HEK293 (cell line): ENCODE measurements at regions not wholly inside any gene's neighbourhood (a gene's known extent, or its start where the extent isn't known, plus 50 kb on each side); places are given as distances from the start of the nearest gene placed in this dataset.

ENCODE experiments used
- CTCF ChIA-PET: fragments of 350-600 bp; formaldehyde crosslinking; extraction: SDS; loops from one replicate; lab custom pipeline; 2021; ENCODE audit warnings: antibody characterized with exemption; lab: Yijun Ruan, JAX
- POLR2A ChIA-PET: fragments of 300-600 bp; formaldehyde crosslinking; extraction: SDS; loops from one replicate; lab custom pipeline; 2020; ENCODE audit warnings: antibody characterized with exemption, inconsistent platforms; lab: Yijun Ruan, JAX
- H3K27ac ChIP-seq: fragments of 200-500 bp; sonication (Bioruptor generic); 2 replicates; pipeline ENCODE4 v1.5.1; 2014; ENCODE audit warnings: low read depth, low read length, control low read depth, inconsistent platforms; ENCODE audit errors: extremely low read depth
- H3K36me3 ChIP-seq, 2 experiments: fragments of 200-500 bp in 1 of 2; sonication (Bioruptor generic) in 1 of 2; 1 replicate in 1 of 2; 2 replicates in 1 of 2; pipeline ENCODE4 v1.5.1; 2014 to 2017; ENCODE audit warnings: inconsistent platforms in 2 of 2, low read length in 2 of 2; ENCODE audit not compliant: control insufficient read depth in 2 of 2, insufficient read depth in 1 of 2
- H3K4me1 ChIP-seq: fragments of 200-500 bp; sonication (Bioruptor generic); 2 replicates; pipeline ENCODE4 v1.5.1; 2014; ENCODE audit warnings: mild to moderate bottlenecking, low read length, inconsistent platforms; ENCODE audit not compliant: control insufficient read depth, insufficient read depth
- H3K4me3 ChIP-seq: 2 replicates; pipeline ENCODE4 v1.5.1; 2011; ENCODE audit warnings: low read depth, mild to moderate bottlenecking, control low read depth, low read length, moderate library complexity
- H3K9me3 ChIP-seq: fragments of 200-500 bp; sonication (Bioruptor generic); 2 replicates; pipeline ENCODE4 v1.5.1; 2014; ENCODE audit warnings: low read depth, low read length, inconsistent platforms; ENCODE audit not compliant: control insufficient read depth, insufficient read depth
- GLIS2 ChIP-seq: fragments of 450-650 bp; formaldehyde crosslinking; IDR thresholded peaks from 2 replicates; pipeline ENCODE4 v1.5.1; 2016; ENCODE audit warnings: missing biosample characterization, missing genetic modification characterization
- INSM2 ChIP-seq: fragments of 450-650 bp; formaldehyde crosslinking; IDR thresholded peaks from 2 replicates; pipeline ENCODE4 v1.5.1; 2016; ENCODE audit warnings: missing biosample characterization, missing genetic modification characterization
- MEIS1 ChIP-seq: sonication (generic); formaldehyde crosslinking; IDR thresholded peaks from 2 replicates; pipeline ENCODE4 v1.8.1; 2022; ENCODE audit warnings: missing genetic modification reagents, mild to moderate bottlenecking, borderline replicate concordance
- MYNN ChIP-seq: fragments of 450-650 bp; formaldehyde crosslinking; IDR thresholded peaks from 2 replicates; pipeline ENCODE4 v1.5.1; 2016; ENCODE audit warnings: missing biosample characterization, missing genetic modification characterization, borderline replicate concordance
- SALL2 ChIP-seq: fragments of 450-650 bp; formaldehyde crosslinking; IDR thresholded peaks from 2 replicates; pipeline ENCODE4 v1.5.0; 2017; ENCODE audit warnings: missing biosample characterization, mild to moderate bottlenecking, missing genetic modification characterization, borderline replicate concordance
- ZBTB17 ChIP-seq: fragments of 450-650 bp; formaldehyde crosslinking; IDR thresholded peaks from 2 replicates; pipeline ENCODE4 v1.5.1; 2016; ENCODE audit warnings: missing biosample characterization, missing genetic modification characterization
- ZFP69B ChIP-seq: fragments of 450-650 bp; formaldehyde crosslinking; IDR thresholded peaks from 2 replicates; pipeline ENCODE4 v1.5.1; 2016; ENCODE audit warnings: missing biosample characterization, missing genetic modification characterization
- ZNF10 ChIP-seq: fragments of 450-650 bp; formaldehyde crosslinking; IDR thresholded peaks from 2 replicates; pipeline ENCODE4 v1.5.1; 2017; ENCODE audit warnings: missing biosample characterization, missing genetic modification characterization
- ZNF2 ChIP-seq: fragments of 450-650 bp; formaldehyde crosslinking; IDR thresholded peaks from 2 replicates; pipeline ENCODE4 v1.5.1; 2016; ENCODE audit warnings: missing biosample characterization, missing genetic modification characterization
- ZNF223 ChIP-seq: fragments of 450-650 bp; formaldehyde crosslinking; IDR thresholded peaks from 2 replicates; pipeline ENCODE4 v1.5.1; 2016; ENCODE audit warnings: missing biosample characterization, missing genetic modification characterization
- ZNF292 ChIP-seq: fragments of 450-650 bp; formaldehyde crosslinking; IDR thresholded peaks from 2 replicates; pipeline ENCODE4 v1.5.1; 2016; ENCODE audit warnings: low read depth, missing biosample characterization, missing genetic modification characterization, borderline replicate concordance
- ZNF433 ChIP-seq: fragments of 450-650 bp; formaldehyde crosslinking; IDR thresholded peaks from 2 replicates; pipeline ENCODE4 v1.5.1; 2016; ENCODE audit warnings: missing biosample characterization, missing genetic modification characterization, low read depth
- ZNF501 ChIP-seq: fragments of 450-650 bp; formaldehyde crosslinking; IDR thresholded peaks from 2 replicates; pipeline ENCODE4 v1.5.1; 2016; ENCODE audit warnings: missing biosample characterization, missing genetic modification characterization
- ZNF521 ChIP-seq: fragments of 450-650 bp; formaldehyde crosslinking; IDR thresholded peaks from 2 replicates; pipeline ENCODE4 v1.5.1; 2017; ENCODE audit warnings: missing biosample characterization, mild to moderate bottlenecking, missing genetic modification characterization
- ZNF529 ChIP-seq: fragments of 450-650 bp; formaldehyde crosslinking; IDR thresholded peaks from 2 replicates; pipeline ENCODE4 v1.5.1; 2017; ENCODE audit warnings: missing genetic modification characterization, missing biosample characterization; ENCODE audit not compliant: insufficient replicate concordance
- ZNF548 ChIP-seq: fragments of 450-650 bp; formaldehyde crosslinking; IDR thresholded peaks from 2 replicates; pipeline ENCODE4 v1.5.1; 2016; ENCODE audit warnings: missing biosample characterization, missing genetic modification characterization
- ZNF600 ChIP-seq: fragments of 450-650 bp; formaldehyde crosslinking; IDR thresholded peaks from 2 replicates; pipeline ENCODE4 v1.5.1; 2016; ENCODE audit warnings: missing biosample characterization, missing genetic modification characterization
- ZNF658 ChIP-seq: fragments of 450-650 bp; formaldehyde crosslinking; IDR thresholded peaks from 2 replicates; pipeline ENCODE4; 2016; ENCODE audit warnings: missing biosample characterization, missing genetic modification characterization
- ZSCAN23 ChIP-seq: fragments of 450-650 bp; formaldehyde crosslinking; IDR thresholded peaks from 2 replicates; pipeline ENCODE4 v1.5.1; 2016; ENCODE audit warnings: missing biosample characterization, missing genetic modification characterization
- TF ChIP-seq, protein P1 (sequence below): fragments of 450-650 bp; formaldehyde crosslinking; IDR thresholded peaks from 2 replicates; pipeline ENCODE4 v1.5.1; 2016; ENCODE audit warnings: missing biosample characterization, missing genetic modification characterization
- TF ChIP-seq, protein P2 (sequence below): fragments of 450-650 bp; formaldehyde crosslinking; IDR thresholded peaks from 2 replicates; pipeline ENCODE4 v1.5.1; 2017; ENCODE audit warnings: missing biosample characterization, missing genetic modification characterization
- TF ChIP-seq, protein P3 (sequence below): fragments of 450-650 bp; formaldehyde crosslinking; IDR thresholded peaks from 2 replicates; pipeline ENCODE4 v1.5.1; 2016; ENCODE audit warnings: missing biosample characterization, missing genetic modification characterization, low read depth
- TF ChIP-seq, protein P4 (sequence below): fragments of 450-650 bp; formaldehyde crosslinking; IDR thresholded peaks from 2 replicates; pipeline ENCODE4 v1.5.1; 2016; ENCODE audit warnings: missing biosample characterization, missing genetic modification characterization

GRCh38 chr21:19969156-19969555 is 1029.1 kb upstream of the NCAM2 start:
- Histone ChIP-seq H3K4me1 (no peaks in the 10 kb centered on the region), H3K36me3 (no peaks in the 10 kb centered on the region), H3K27ac (no peak overlapping the region), H3K9me3 (no peaks in the 10 kb centered on the region), H3K4me3 (no peak overlapping the region)
- ChIA-PET POLR2A (no interaction called here), CTCF (no interaction called here)
- TF ChIP-seq ZNF529, result no peak
- TF ChIP-seq ZSCAN23 (tag by site-specific recombination), result no peak
- no peak for TF ChIP-seq ZNF433 (tag by site-specific recombination)
- TF ChIP-seq, protein P1, sequence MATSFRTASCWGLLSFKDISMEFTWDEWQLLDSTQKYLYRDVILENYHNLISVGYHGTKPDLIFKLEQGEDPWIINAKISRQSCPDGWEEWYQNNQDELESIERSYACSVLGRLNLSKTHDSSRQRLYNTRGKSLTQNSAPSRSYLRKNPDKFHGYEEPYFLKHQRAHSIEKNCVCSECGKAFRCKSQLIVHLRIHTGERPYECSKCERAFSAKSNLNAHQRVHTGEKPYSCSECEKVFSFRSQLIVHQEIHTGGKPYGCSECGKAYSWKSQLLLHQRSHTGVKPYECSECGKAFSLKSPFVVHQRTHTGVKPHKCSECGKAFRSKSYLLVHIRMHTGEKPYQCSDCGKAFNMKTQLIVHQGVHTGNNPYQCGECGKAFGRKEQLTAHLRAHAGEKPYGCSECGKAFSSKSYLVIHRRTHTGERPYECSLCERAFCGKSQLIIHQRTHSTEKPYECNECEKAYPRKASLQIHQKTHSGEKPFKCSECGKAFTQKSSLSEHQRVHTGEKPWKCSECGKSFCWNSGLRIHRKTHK, result no peak

- CTCF ChIA-PET, result no interaction called here
- TF ChIP-seq, protein P2, sequence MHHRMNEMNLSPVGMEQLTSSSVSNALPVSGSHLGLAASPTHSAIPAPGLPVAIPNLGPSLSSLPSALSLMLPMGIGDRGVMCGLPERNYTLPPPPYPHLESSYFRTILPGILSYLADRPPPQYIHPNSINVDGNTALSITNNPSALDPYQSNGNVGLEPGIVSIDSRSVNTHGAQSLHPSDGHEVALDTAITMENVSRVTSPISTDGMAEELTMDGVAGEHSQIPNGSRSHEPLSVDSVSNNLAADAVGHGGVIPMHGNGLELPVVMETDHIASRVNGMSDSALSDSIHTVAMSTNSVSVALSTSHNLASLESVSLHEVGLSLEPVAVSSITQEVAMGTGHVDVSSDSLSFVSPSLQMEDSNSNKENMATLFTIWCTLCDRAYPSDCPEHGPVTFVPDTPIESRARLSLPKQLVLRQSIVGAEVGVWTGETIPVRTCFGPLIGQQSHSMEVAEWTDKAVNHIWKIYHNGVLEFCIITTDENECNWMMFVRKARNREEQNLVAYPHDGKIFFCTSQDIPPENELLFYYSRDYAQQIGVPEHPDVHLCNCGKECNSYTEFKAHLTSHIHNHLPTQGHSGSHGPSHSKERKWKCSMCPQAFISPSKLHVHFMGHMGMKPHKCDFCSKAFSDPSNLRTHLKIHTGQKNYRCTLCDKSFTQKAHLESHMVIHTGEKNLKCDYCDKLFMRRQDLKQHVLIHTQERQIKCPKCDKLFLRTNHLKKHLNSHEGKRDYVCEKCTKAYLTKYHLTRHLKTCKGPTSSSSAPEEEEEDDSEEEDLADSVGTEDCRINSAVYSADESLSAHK, result no peak
- TF ChIP-seq ZNF548 (no peak), ZNF223 (tag by site-specific recombination) (no peak), SALL2 (no peak), ZNF600 (tag by site-specific recombination) (no peak)
- TF ChIP-seq, protein P3, sequence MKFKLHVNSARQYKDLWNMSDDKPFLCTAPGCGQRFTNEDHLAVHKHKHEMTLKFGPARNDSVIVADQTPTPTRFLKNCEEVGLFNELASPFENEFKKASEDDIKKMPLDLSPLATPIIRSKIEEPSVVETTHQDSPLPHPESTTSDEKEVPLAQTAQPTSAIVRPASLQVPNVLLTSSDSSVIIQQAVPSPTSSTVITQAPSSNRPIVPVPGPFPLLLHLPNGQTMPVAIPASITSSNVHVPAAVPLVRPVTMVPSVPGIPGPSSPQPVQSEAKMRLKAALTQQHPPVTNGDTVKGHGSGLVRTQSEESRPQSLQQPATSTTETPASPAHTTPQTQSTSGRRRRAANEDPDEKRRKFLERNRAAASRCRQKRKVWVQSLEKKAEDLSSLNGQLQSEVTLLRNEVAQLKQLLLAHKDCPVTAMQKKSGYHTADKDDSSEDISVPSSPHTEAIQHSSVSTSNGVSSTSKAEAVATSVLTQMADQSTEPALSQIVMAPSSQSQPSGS (tag by site-specific recombination), result no peak
- no peaks in the 10 kb centered on the region for H3K36me3 ChIP-seq
- POLR2A ChIA-PET, result no interaction called here
- H3K4me1 ChIP-seq, result no peaks in the 10 kb centered on the region
- H3K27ac ChIP-seq, result no peak overlapping the region
- H3K9me3 ChIP-seq, result no peaks in the 10 kb centered on the region
- H3K4me3 ChIP-seq, result no peak overlapping the region
Observed at GRCh38 chr21:19981938-19982337, 1016.3 kb upstream of the NCAM2 start.

GRCh38 chr21:19986396-19986795 is 1011.8 kb upstream of the NCAM2 start:
- no peaks in the 10 kb centered on the region for H3K36me3 ChIP-seq
- ChIA-PET CTCF (no interaction called here), POLR2A (no interaction called here)
- no peak overlapping the region for H3K4me3 ChIP-seq
- no peaks in the 10 kb centered on the region for H3K4me1 ChIP-seq
- H3K9me3 ChIP-seq, result no peaks in the 10 kb centered on the region
- H3K27ac ChIP-seq, result no peak overlapping the region
- TF ChIP-seq ZBTB17 (no peak), MYNN (tag by site-specific recombination) (no peak), ZNF2 (no peak), ZNF529 (no peak), ZNF10 (tag by site-specific recombination) (no peak), ZNF501 (tag by site-specific recombination) (no peak), INSM2 (tag by site-specific recombination) (no peak), ZNF521 (tag by site-specific recombination) (no peak), GLIS2 (tag by site-specific recombination) (no peak), ZNF292 (no peak), ZFP69B (no peak), MEIS1 (no peak), ZNF658 (no peak)
- TF ChIP-seq, protein P4, sequence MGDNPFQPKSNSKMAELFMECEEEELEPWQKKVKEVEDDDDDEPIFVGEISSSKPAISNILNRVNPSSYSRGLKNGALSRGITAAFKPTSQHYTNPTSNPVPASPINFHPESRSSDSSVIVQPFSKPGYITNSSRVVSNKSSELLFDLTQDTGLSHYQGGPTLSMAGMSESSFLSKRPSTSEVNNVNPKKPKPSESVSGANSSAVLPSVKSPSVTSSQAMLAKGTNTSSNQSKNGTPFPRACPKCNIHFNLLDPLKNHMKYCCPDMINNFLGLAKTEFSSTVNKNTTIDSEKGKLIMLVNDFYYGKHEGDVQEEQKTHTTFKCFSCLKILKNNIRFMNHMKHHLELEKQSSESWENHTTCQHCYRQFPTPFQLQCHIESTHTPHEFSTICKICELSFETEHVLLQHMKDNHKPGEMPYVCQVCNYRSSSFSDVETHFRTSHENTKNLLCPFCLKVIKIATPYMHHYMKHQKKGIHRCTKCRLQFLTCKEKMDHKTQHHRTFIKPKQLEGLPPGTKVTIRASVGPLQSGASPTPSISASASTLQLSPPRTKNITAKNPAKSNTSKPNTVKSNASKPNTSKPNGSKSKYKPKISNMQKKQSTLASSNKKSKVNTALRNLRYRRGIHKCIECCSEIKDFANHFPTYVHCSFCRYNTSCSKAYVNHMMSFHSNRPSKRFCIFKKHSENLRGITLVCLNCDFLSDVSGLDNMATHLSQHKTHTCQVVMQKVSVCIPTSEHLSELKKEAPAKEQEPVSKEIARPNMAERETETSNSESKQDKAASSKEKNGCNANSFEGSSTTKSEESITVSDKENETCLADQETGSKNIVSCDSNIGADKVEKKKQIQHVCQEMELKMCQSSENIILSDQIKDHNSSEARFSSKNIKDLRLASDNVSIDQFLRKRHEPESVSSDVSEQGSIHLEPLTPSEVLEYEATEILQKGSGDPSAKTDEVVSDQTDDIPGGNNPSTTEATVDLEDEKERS, result no peak
